Activated CD4-positive, alpha-beta T cell treated with anti-CD3 and anti-CD28 coated beads for 36 hours (primary cell): ENCODE measurements at regions not wholly inside any gene's neighbourhood (a gene's known extent, or its start where the extent isn't known, plus 50 kb on each side); places are given as distances from the start of the nearest gene placed in this dataset.

Source experiments
- ATAC-seq: fragments of 200-7000 bp; cut with Tn5 transposase; one replicate; pipeline ENCODE4 v1.10.0; 2021; ENCODE audit warnings: mild to moderate bottlenecking, moderate library complexity
- CTCF ChIA-PET: fragments of 350-600 bp; sonication (Branson Sonifier 250); formaldehyde crosslinking; loops from one replicate; lab custom pipeline; 2021; ENCODE audit warnings: antibody characterized with exemption; lab: Charles Lee
- POLR2A ChIA-PET: fragments of 350-600 bp; sonication (Branson Sonifier 250); formaldehyde crosslinking; loops from one replicate; lab custom pipeline; 2021; ENCODE audit warnings: antibody characterized with exemption, inconsistent platforms; lab: Charles Lee
- DNase-seq: peaks from one replicate; pipeline ENCODE4 v3.0.0-alpha.2; 2020
- H3K27ac Mint-ChIP-seq: one replicate; pipeline ENCODE4 v1.8.0; 2021; ENCODE audit warnings: mixed read lengths
- H3K27me3 Mint-ChIP-seq: one replicate; pipeline ENCODE4 v1.8.0; 2021; ENCODE audit warnings: mixed read lengths
- H3K36me3 Mint-ChIP-seq: one replicate; pipeline ENCODE4 v1.8.0; 2021; ENCODE audit warnings: low read depth, mixed read lengths
- H3K4me1 Mint-ChIP-seq: one replicate; pipeline ENCODE4 v1.8.0; 2021; ENCODE audit warnings: mixed read lengths
- H3K4me3 Mint-ChIP-seq: one replicate; pipeline ENCODE4 v1.8.0; 2021; ENCODE audit warnings: mild to moderate bottlenecking, moderate library complexity, mixed read lengths
- H3K9me3 Mint-ChIP-seq: one replicate; pipeline ENCODE4 v1.8.0; 2021; ENCODE audit warnings: low read depth, mixed read lengths
- intact Hi-C, 2 experiments: fragments of 100-400 bp; cut with DNase I in 1 of 2; cut with micrococcal nuclease in 1 of 2; formaldehyde crosslinking; loops; one replicate each; pipeline versions ENCODE4 v1.14.2 to v1.15.1; 2022 to 2024; cut with DNase I, micrococcal nuclease

GRCh38 chrX:20968996-20969395, 405.2 kb upstream of the CNKSR2 start:
- DNase-seq, result no peak
- no peaks in the 10 kb centered on the region for H3K36me3 Mint-ChIP-seq
- H3K4me3 Mint-ChIP-seq, result no peak overlapping the region
- no peaks in the 10 kb centered on the region for H3K4me1 Mint-ChIP-seq
- intact Hi-C loops, result no loop called here
- H3K27ac Mint-ChIP-seq, result no peak overlapping the region
- POLR2A ChIA-PET, result no interaction called here
- ATAC-seq, result no peak
- no peaks in the 10 kb centered on the region for H3K27me3 Mint-ChIP-seq
- CTCF ChIA-PET, result interaction anchor here (0.7 kb wide), 1 partner anchor 59 kb away, joined by 3 read pairs; no protein-coding TSS in a partner anchor
- H3K9me3 Mint-ChIP-seq, result no peaks in the 10 kb centered on the region

GRCh38 chrX:20967725-20968124, 406.5 kb upstream of the CNKSR2 start:
- CTCF ChIA-PET, result no interaction called here
- no peak overlapping the region for H3K4me3 Mint-ChIP-seq
- intact Hi-C loops, result no loop called here

DNA sequence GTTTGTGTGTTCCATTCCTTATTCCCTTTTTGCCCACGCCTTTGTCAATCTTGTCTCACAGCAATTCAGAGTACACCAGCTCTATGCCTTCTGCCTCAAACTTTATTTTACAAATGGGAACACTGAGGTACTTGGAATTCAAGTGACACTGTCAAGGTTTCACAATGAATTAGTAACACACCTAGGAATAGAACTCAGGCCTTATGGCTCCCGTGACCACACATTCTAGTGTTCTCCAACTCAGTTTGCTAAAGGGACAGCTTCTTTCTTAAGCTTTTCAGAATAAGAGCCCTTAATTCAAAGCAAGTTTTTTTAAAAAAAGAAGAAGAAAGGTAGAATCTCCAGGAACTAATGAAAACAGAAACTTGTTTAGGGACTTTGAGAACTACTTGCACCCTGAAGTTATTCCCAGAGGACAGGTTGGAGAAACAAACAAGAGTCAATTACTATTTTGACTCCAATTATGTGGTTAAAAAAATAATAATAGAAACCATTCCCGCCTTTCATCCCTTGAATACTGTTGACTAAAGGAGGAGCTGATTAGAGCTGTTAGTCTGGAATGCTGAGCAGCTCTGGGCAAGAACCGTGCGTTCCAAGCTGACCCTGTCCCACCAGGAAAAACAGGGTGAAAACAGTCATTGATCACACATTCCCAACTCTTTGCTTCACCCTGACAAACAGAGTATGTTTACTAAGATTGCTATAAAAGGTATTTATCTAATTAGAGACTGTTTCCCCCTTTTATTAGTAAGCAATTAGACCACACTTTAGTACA, 408.8 kb upstream of the CNKSR2 start:
- DNase-seq, result no peak
- no peaks in the 10 kb centered on the region for H3K27me3 Mint-ChIP-seq
- H3K36me3 Mint-ChIP-seq, result no peaks in the 10 kb centered on the region
- no peaks in the 10 kb centered on the region for H3K4me1 Mint-ChIP-seq
- no peak for ATAC-seq
- H3K27ac Mint-ChIP-seq, result no peak overlapping the region
- intact Hi-C loops, result no loop called here
- ChIA-PET CTCF (no interaction called here), POLR2A (no interaction called here)
- no peak overlapping the region for H3K4me3 Mint-ChIP-seq
- no peaks in the 10 kb centered on the region for H3K9me3 Mint-ChIP-seq

More at GRCh38 chrX:20967725-20968124, 406.5 kb upstream of the CNKSR2 start:
- no peak overlapping the region for H3K27ac Mint-ChIP-seq
- H3K27me3 Mint-ChIP-seq, result no peaks in the 10 kb centered on the region
- no peaks in the 10 kb centered on the region for H3K4me1 Mint-ChIP-seq
- DNase-seq, result no peak
- H3K9me3 Mint-ChIP-seq, result no peaks in the 10 kb centered on the region
- POLR2A ChIA-PET, result no interaction called here
- no peaks in the 10 kb centered on the region for H3K36me3 Mint-ChIP-seq
- ATAC-seq, result no peak

- Mint-ChIP-seq H3K9me3 (no peaks in the 10 kb centered on the region), H3K4me1 (no peaks in the 10 kb centered on the region), H3K36me3 (no peaks in the 10 kb centered on the region), H3K4me3 (no peak overlapping the region), H3K27me3 (no peaks in the 10 kb centered on the region), H3K27ac (no peak overlapping the region)
- ATAC-seq (no peak), DNase-seq (no peak)
- intact Hi-C loops, result no loop called here
- CTCF ChIA-PET, result no interaction called here
- POLR2A ChIA-PET, result no interaction called here
These were observed 420.2 kb upstream of the CNKSR2 start for GRCh38 chrX:20954014-20954413.

GRCh38 chrX:20952180-20952579, 422.0 kb upstream of the CNKSR2 start:
- no peaks in the 10 kb centered on the region for H3K27me3 Mint-ChIP-seq
- no peak overlapping the region for H3K4me3 Mint-ChIP-seq
- CTCF ChIA-PET, result no interaction called here
- no peak overlapping the region for H3K27ac Mint-ChIP-seq
- DNase-seq (no peak), ATAC-seq (no peak)
- H3K9me3 Mint-ChIP-seq, result no peaks in the 10 kb centered on the region
- intact Hi-C loops, result no loop called here
- POLR2A ChIA-PET, result no interaction called here
- H3K36me3 Mint-ChIP-seq, result no peaks in the 10 kb centered on the region
- no peaks in the 10 kb centered on the region for H3K4me1 Mint-ChIP-seq

DNA sequence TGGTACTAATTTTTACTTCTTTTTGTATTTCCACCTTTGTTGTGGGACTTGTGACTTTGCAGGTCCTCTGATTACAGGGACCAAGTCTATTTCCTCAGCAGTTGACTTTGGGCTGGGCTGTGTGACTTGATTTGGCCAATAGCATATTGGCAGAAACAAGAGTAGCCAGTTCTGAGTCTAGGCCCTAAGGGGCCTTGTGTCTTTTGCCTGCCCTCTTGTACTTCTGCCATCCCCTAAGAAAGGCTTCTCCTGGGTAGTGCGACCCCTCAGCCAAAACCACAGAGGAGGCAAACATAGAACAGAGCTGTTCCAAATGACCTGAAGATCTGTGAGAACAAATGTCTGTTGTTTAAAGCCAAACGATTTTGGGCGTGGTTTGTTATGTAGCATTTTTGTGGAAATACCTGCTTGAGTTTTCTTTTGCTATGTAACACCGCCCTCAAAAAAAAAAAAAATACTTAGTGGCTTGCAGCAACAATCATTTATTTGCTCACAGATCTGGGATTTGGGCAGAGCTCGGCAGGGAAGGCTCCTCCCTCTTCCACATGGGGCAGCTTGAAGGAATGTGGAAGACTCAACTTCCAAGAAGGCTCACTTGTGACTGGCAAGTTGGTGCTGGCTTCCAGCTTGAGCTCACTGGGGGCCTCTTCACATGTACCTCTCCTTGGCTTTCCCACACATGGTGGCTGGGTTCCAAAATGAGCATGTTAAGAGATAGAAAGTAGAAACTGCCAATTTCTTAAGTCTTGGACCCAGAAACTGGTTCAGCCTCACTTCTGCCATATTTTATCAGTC, 423.0 kb upstream of the CNKSR2 start:
- no peaks in the 10 kb centered on the region for H3K4me1 Mint-ChIP-seq
- H3K27me3 Mint-ChIP-seq, result peaks cover under 1% of the 10 kb centered on the region
- no peaks in the 10 kb centered on the region for H3K9me3 Mint-ChIP-seq
- no peak overlapping the region for H3K4me3 Mint-ChIP-seq
- ChIA-PET POLR2A (no interaction called here), CTCF (no interaction called here)
- no peak overlapping the region for H3K27ac Mint-ChIP-seq
- DNase-seq (no peak), ATAC-seq (no peak)
- H3K36me3 Mint-ChIP-seq, result no peaks in the 10 kb centered on the region
- intact Hi-C loops, result no loop called here

- intact Hi-C loops, result no loop called here
- Mint-ChIP-seq H3K9me3 (no peaks in the 10 kb centered on the region), H3K27me3 (peaks cover 2% of the 10 kb centered on the region), H3K27ac (no peak overlapping the region), H3K4me3 (no peak overlapping the region), H3K4me1 (no peaks in the 10 kb centered on the region), H3K36me3 (no peaks in the 10 kb centered on the region)
- CTCF ChIA-PET, result no interaction called here
- ATAC-seq, result no peak
- DNase-seq, result no peak
- POLR2A ChIA-PET, result no interaction called here
These were observed 426.8 kb upstream of the CNKSR2 start for GRCh38 chrX:20947411-20947912.

GRCh38 chrX:20913760-20914159, 460.5 kb upstream of the CNKSR2 start:
- H3K4me1 Mint-ChIP-seq, result no peaks in the 10 kb centered on the region
- no peaks in the 10 kb centered on the region for H3K36me3 Mint-ChIP-seq
- peaks cover 3% of the 10 kb centered on the region for H3K27me3 Mint-ChIP-seq
- H3K9me3 Mint-ChIP-seq, result no peaks in the 10 kb centered on the region
- ChIA-PET POLR2A (no interaction called here), CTCF (no interaction called here)
- no peak overlapping the region for H3K4me3 Mint-ChIP-seq
- ATAC-seq (no peak), DNase-seq (peak; percentile 8)
- no peak overlapping the region for H3K27ac Mint-ChIP-seq
- intact Hi-C loops, result no loop called here

DNA sequence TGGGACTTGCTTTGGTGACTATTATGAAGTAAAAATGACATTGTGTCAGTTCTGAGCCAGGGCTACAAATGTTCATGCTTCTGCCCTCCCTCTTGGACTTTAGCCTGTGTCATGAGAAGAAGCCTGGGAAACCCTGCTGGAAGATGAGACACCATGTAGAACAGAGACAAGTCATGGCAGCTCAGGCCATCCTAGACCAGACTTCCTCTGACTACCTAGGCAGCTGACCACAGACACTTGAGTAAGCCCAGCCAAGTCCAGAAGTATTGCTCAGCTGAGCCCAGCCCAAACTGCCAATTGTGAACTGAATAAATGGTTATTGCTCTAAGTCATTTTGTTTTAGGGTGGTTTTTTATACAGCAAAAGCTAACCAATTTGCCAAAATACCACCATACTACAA, 467.6 kb upstream of the CNKSR2 start:
- H3K4me3 Mint-ChIP-seq, result no peak overlapping the region
- no peaks in the 10 kb centered on the region for H3K4me1 Mint-ChIP-seq

GRCh38 chrX:20884565-20884964, 489.7 kb upstream of the CNKSR2 start:
- no peaks in the 10 kb centered on the region for H3K9me3 Mint-ChIP-seq

More for the DNA sequence above, 467.6 kb upstream of the CNKSR2 start:
- Mint-ChIP-seq H3K27ac (no peak overlapping the region), H3K27me3 (peaks cover 3% of the 10 kb centered on the region), H3K36me3 (no peaks in the 10 kb centered on the region), H3K9me3 (no peaks in the 10 kb centered on the region)
- DNase-seq (no peak), ATAC-seq (no peak)
- ChIA-PET POLR2A (no interaction called here), CTCF (no interaction called here)
- intact Hi-C loops, result no loop called here

DNA sequence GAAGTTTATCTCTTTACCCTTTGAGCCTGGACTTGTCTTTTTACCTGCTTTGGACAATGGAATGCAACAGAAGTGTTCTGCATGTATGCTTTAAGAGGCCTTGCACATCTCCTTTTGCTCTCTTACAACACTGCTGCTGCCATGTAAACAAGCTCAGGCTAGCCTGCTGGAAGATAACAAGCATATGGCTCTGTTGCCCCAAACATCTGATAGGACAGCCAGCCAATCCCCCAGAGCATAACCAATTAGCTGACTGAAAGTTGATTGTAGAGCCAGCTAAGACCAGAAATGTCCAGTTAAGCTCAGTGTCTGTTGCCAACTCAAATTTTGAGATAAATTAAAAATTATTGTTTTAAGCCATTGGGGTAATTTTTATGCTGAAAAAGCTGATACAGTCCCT, 510.6 kb upstream of the CNKSR2 start:
- peaks cover 6% of the 10 kb centered on the region for H3K9me3 Mint-ChIP-seq
- no peaks in the 10 kb centered on the region for H3K36me3 Mint-ChIP-seq
- H3K27me3 Mint-ChIP-seq, result no peaks in the 10 kb centered on the region
- ATAC-seq (no peak), DNase-seq (no peak)
- intact Hi-C loops, result no loop called here
- ChIA-PET POLR2A (no interaction called here), CTCF (no interaction called here)
- no peak overlapping the region for H3K4me3 Mint-ChIP-seq
- H3K4me1 Mint-ChIP-seq, result no peaks in the 10 kb centered on the region
- no peak overlapping the region for H3K27ac Mint-ChIP-seq

More at GRCh38 chrX:20884565-20884964, 489.7 kb upstream of the CNKSR2 start:
- ChIA-PET CTCF (no interaction called here), POLR2A (no interaction called here)
- H3K27ac Mint-ChIP-seq, result no peak overlapping the region
- no peaks in the 10 kb centered on the region for H3K36me3 Mint-ChIP-seq
- ATAC-seq, result no peak
- no peaks in the 10 kb centered on the region for H3K4me1 Mint-ChIP-seq
- DNase-seq, result no peak
- H3K27me3 Mint-ChIP-seq, result no peaks in the 10 kb centered on the region
- no peak overlapping the region for H3K4me3 Mint-ChIP-seq
- intact Hi-C loops, result no loop called here

GRCh38 chrX:20861113-20861512, 513.1 kb upstream of the CNKSR2 start:
- Mint-ChIP-seq H3K36me3 (no peaks in the 10 kb centered on the region), H3K27ac (no peak overlapping the region), H3K4me3 (no peak overlapping the region), H3K9me3 (peaks cover 6% of the 10 kb centered on the region), H3K4me1 (no peaks in the 10 kb centered on the region), H3K27me3 (no peaks in the 10 kb centered on the region)
- intact Hi-C loops, result no loop called here
- no peak for ATAC-seq
- no peak for DNase-seq
- ChIA-PET POLR2A (no interaction called here), CTCF (interaction anchor here (0.6 kb wide), 1 partner anchor 188 kb away, joined by 3 read pairs; no protein-coding TSS in a partner anchor)
